GM12878 (cell line): ENCODE measurements at regions not wholly inside any gene's neighbourhood (a gene's known extent, or its start where the extent isn't known, plus 50 kb on each side); places are given as distances from the start of the nearest gene placed in this dataset.

Source experiments
- BCLAF1 ChIP-seq: fragments of 450-650 bp; IDR thresholded peaks from 2 replicates; pipeline ENCODE4 v1.6.1; 2017; ENCODE audit warnings: antibody characterized with exemption, mild to moderate bottlenecking, moderate library complexity
- CREB1 ChIP-seq: IDR thresholded peaks from 2 replicates; pipeline ENCODE4 v1.6.1; 2012; ENCODE audit warnings: low read depth, mild to moderate bottlenecking, inconsistent platforms
- CTCF ChIP-seq, 3 experiments: IDR thresholded peaks in 2 of 3; conservative IDR thresholded peaks in 1 of 3; 2 replicates each; pipeline ENCODE4 v1.5.1; 2011; ENCODE audit warnings: low read depth in 3 of 3, low read length in 3 of 3, mild to moderate bottlenecking in 3 of 3, control low read depth in 2 of 3, moderate library complexity in 2 of 3, inconsistent platforms in 1 of 3, mixed read lengths in 1 of 3; ENCODE audit not compliant: control insufficient read depth in 2 of 3, insufficient read depth in 1 of 3; ENCODE audit errors: extremely low read depth in 1 of 3
- EP300 ChIP-seq, 2 experiments: fragments of 150-350 bp in 1 of 2; IDR thresholded peaks; 2 replicates each; pipeline ENCODE4 v1.6.1; 2011 to 2012; ENCODE audit warnings: low read depth in 2 of 2, low read length in 2 of 2, borderline replicate concordance in 1 of 2, improper control_type of control experiment in 1 of 2, inconsistent platforms in 1 of 2; ENCODE audit not compliant: control insufficient read depth in 1 of 2
- JUND ChIP-seq: IDR thresholded peaks from 2 replicates; pipeline ENCODE4 v1.6.1; 2012; ENCODE audit warnings: low read depth, mild to moderate bottlenecking, low read length, improper control_type of control experiment, moderate library complexity
- KDM1A ChIP-seq: fragments of 200-600 bp; sonication (generic); IDR thresholded peaks from 2 replicates; pipeline ENCODE4 v1.6.1; 2016; ENCODE audit warnings: borderline replicate concordance
- POLR2A ChIP-seq: IDR thresholded peaks from 2 replicates; pipeline ENCODE4 v1.6.1; 2011; ENCODE audit warnings: low read depth, mild to moderate bottlenecking, low read length
- RAD51 ChIP-seq: fragments of 450-650 bp; IDR thresholded peaks from 2 replicates; pipeline ENCODE4 v1.6.1; 2016; ENCODE audit warnings: moderate library complexity, mild to moderate bottlenecking, inconsistent platforms
- TAF1 ChIP-seq: IDR thresholded peaks from 2 replicates; pipeline ENCODE4 v1.6.1; 2011; ENCODE audit warnings: mild to moderate bottlenecking, low read depth, low read length, borderline replicate concordance

GRCh38 chr14:41072776-41073175, 533.9 kb upstream of the LRFN5 start:
- TF ChIP-seq RAD51 (no peak), CREB1 (no peak), BCLAF1 (no peak), KDM1A (no peak), TAF1 (no peak), CTCF (IDR thresholded peaks at IDR 0.05 in 2 of 3, conservative IDR thresholded peaks at IDR 0.05 in 1 of 3; ENCODE audit: control insufficient read depth in 2 of 3, extremely low read depth in 1 of 3, insufficient read depth in 1 of 3, low read depth in 3 of 3, low read length in 3 of 3) (no peak), POLR2A (no peak), EP300 (IDR thresholded peaks at IDR 0.05; ENCODE audit: borderline replicate concordance in 1 of 2, control insufficient read depth in 1 of 2, low read depth in 2 of 2, low read length in 2 of 2) (no peak), JUND (no peak)
